Spleen (tissue), 7 donors: ENCODE measurements at regions not wholly inside any gene's neighbourhood (a gene's known extent, or its start where the extent isn't known, plus 50 kb on each side); places are given as distances from the start of the nearest gene placed in this dataset.

ENCODE experiments used
- POLR2A ChIP-seq, 3 donors: fragments of 450-650 bp; IDR thresholded peaks; one replicate each; pipeline ENCODE4 v1.5.1; 2017; ENCODE audit warnings: antibody characterized with exemption in 3 of 3, mild to moderate bottlenecking in 1 of 3
- POLR2AphosphoS5 ChIP-seq, 3 donors: sonication (generic); formaldehyde crosslinking; IDR thresholded peaks; one replicate each; pipeline ENCODE4 v1.5.1; 2017; ENCODE audit warnings: antibody characterized with exemption in 3 of 3
- TF ChIP-seq, protein P1 (sequence below), 11 experiments: fragments of 200-600 bp in 7 of 11; fragments of 450-650 bp in 4 of 11; sonication (generic) in 4 of 11; IDR thresholded peaks in 8 of 11; conservative IDR thresholded peaks in 3 of 11; 1 replicate in 7 of 11; 2 replicates in 4 of 11; pipeline versions ENCODE4 v1.4.0 to v1.8.0; 2016 to 2021; ENCODE audit warnings: antibody characterized with exemption in 11 of 11, inconsistent platforms in 4 of 11, mild to moderate bottlenecking in 1 of 11
- donor health status: DM: no; HTN: no; CAD: no; lungs with moderate emphysema.
- donor health status: DM: no; HTN: no; CAD: no.
- donor health status: DM: no; HTN: no; CAD: no.

DNA sequence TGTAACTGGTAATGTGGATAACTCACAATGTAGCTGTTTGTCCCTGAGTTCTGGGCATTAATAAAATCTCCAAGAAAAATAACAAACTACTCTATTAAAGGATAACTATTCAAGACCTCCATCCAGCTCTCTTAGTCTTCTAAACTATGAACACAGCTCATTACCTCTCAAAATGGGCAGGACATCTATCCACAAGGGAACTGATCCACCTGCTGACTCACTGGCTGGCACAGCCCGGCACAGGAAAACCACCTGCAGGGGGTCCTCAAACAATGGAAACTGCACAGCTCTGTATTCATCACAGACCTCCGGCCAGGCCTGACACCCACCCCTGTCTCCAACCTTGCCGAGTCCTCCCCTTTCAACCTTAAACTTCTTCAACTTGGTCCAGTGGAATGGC lies 255.4 kb downstream of the TJP1 start:
- TF ChIP-seq, protein P1, sequence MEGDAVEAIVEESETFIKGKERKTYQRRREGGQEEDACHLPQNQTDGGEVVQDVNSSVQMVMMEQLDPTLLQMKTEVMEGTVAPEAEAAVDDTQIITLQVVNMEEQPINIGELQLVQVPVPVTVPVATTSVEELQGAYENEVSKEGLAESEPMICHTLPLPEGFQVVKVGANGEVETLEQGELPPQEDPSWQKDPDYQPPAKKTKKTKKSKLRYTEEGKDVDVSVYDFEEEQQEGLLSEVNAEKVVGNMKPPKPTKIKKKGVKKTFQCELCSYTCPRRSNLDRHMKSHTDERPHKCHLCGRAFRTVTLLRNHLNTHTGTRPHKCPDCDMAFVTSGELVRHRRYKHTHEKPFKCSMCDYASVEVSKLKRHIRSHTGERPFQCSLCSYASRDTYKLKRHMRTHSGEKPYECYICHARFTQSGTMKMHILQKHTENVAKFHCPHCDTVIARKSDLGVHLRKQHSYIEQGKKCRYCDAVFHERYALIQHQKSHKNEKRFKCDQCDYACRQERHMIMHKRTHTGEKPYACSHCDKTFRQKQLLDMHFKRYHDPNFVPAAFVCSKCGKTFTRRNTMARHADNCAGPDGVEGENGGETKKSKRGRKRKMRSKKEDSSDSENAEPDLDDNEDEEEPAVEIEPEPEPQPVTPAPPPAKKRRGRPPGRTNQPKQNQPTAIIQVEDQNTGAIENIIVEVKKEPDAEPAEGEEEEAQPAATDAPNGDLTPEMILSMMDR (IDR thresholded peaks at IDR 0.05 in 8 of 11, conservative IDR thresholded peaks at IDR 0.05 in 3 of 11): no peak
- TF ChIP-seq POLR2AphosphoS5 (IDR thresholded peaks at IDR 0.05): no peak
- TF ChIP-seq POLR2A (IDR thresholded peaks at IDR 0.05): no peak
